ENCODE measurements at regions not wholly inside any gene's neighbourhood (a gene's known extent, or its start where the extent isn't known, plus 50 kb on each side); places are given as distances from the start of the nearest gene placed in this dataset.

- 98% methylated on average over 3 of the region's 4 CpGs; no CpG with 5 or more reads in 1 of the 2 experiments for WGBS, 2 experiments (ENCODE audit: extremely low coverage in 1 of 2, insufficient coverage in 1 of 2, insufficient read length in 1 of 2, insufficient replicate concordance in 2 of 2, low coverage in 1 of 2, low lambda C conversion rate in 2 of 2, missing lambda C conversion rate in 1 of 2)
- POLR2A ChIA-PET (ENCODE audit: partially characterized antibody): no interaction called here
- H3K4me1 ChIP-seq (replicated peaks in 1 of 4; ENCODE audit: control insufficient read depth in 3 of 4, insufficient read depth in 4 of 4, low read length in 3 of 4): no peaks in the 10 kb centered on the region
- no peaks in the 10 kb centered on the region for H3K79me1 ChIP-seq (ENCODE audit: low read depth, low read length)
- no peak overlapping the region for H3K4me2 ChIP-seq (ENCODE audit: insufficient read depth in 1 of 2, low read depth in 2 of 2, low read length in 2 of 2)
- no peaks in the 10 kb centered on the region for H3K27me3 ChIP-seq (replicated peaks in 1 of 4; ENCODE audit: control insufficient read depth in 3 of 4, extremely low read depth in 1 of 4, insufficient read depth in 3 of 4, low read length in 3 of 4)
- no peak overlapping the region for H2BK5ac ChIP-seq (ENCODE audit: low read depth, low read length)
- H2BK15ac ChIP-seq (ENCODE audit: low read length): no peak overlapping the region
- no peak overlapping the region for H4K91ac ChIP-seq (replicated peaks; ENCODE audit: insufficient read length, low read length)
- no peak overlapping the region for H3K4me3 ChIP-seq (ENCODE audit: extremely low read depth in 1 of 4, insufficient read depth in 2 of 4, low read depth in 3 of 4, low read length in 4 of 4)
- H2BK12ac ChIP-seq (ENCODE audit: low read depth, low read length): no peak overlapping the region
- H2AFZ ChIP-seq (ENCODE audit: low read length): no peak overlapping the region
- H3K9ac ChIP-seq (replicated peaks in 1 of 4; ENCODE audit: extremely low read depth in 1 of 4, low read depth in 3 of 4, low read length in 3 of 4): no peak overlapping the region
- H3K9me3 ChIP-seq (ENCODE audit: insufficient read depth in 2 of 2, low read depth in 1 of 2, low read length in 1 of 2): no peaks in the 10 kb centered on the region
- H3K79me2 ChIP-seq (ENCODE audit: control insufficient read depth in 1 of 2, insufficient read depth in 2 of 2, low read length in 2 of 2): no peaks in the 10 kb centered on the region
- no peak overlapping the region for H4K5ac ChIP-seq (ENCODE audit: insufficient read length, low read depth, low read length)
- DNase-seq (ENCODE audit: low read depth in 1 of 2, low spot score in 2 of 2) (no peak), FAIRE-seq (no peak)
- no peak overlapping the region for H3K56ac ChIP-seq (replicated peaks; ENCODE audit: insufficient read length, low read depth, low read length)
- no peak overlapping the region for H3K23ac ChIP-seq (ENCODE audit: insufficient read length)
- no peak overlapping the region for H2AK5ac ChIP-seq (ENCODE audit: low read depth, low read length)
- no peaks in the 10 kb centered on the region for H3K23me2 ChIP-seq (ENCODE audit: low read depth, low read length)
- CTCF ChIA-PET (ENCODE audit: partially characterized antibody): interaction anchor here (0.8 to 1.2 kb wide), 2 partner anchors 9 to 425 kb away, joined by 4 to 5 read pairs; no protein-coding TSS in a partner anchor
- no peaks in the 10 kb centered on the region for H4K20me1 ChIP-seq (replicated peaks in 1 of 2; ENCODE audit: control insufficient read depth in 1 of 2, insufficient read depth in 2 of 2, low read length in 2 of 2)
- no peak overlapping the region for H2BK20ac ChIP-seq (ENCODE audit: low read length)
- H3K4ac ChIP-seq (replicated peaks; ENCODE audit: insufficient read length, low read depth, low read length): no peak overlapping the region
- H3K18ac ChIP-seq (ENCODE audit: extremely low read depth, low read length): no peak overlapping the region
- no peak overlapping the region for H3K27ac ChIP-seq (ENCODE audit: low read depth, low read length)
- no peak overlapping the region for H3K14ac ChIP-seq (ENCODE audit: insufficient read length)
- no peak overlapping the region for H4K8ac ChIP-seq (ENCODE audit: extremely low read depth, insufficient read depth, low read length)
- H3K36me3 ChIP-seq (ENCODE audit: control insufficient read depth in 2 of 4, insufficient read depth in 4 of 4, low read length in 3 of 4): no peaks in the 10 kb centered on the region
- H2BK120ac ChIP-seq (replicated peaks; ENCODE audit: low read depth, low read length): no peak overlapping the region
- TF ChIP-seq TAF1 (IDR thresholded peaks at IDR 0.05; ENCODE audit: low read depth, low read length): no peak
- no peak for TF ChIP-seq BRCA1 (IDR thresholded peaks at IDR 0.05; ENCODE audit: low read depth, low read length)
- no peak for TF ChIP-seq TCF12 (IDR thresholded peaks at IDR 0.05; ENCODE audit: low read depth, low read length)
- no peak for TF ChIP-seq SUZ12 (IDR thresholded peaks at IDR 0.05; ENCODE audit: low read length)
- TF ChIP-seq TAF7 (optimal IDR thresholded peaks at IDR 0.05; ENCODE audit: borderline replicate concordance, low read depth, low read length): no peak
- no peak for TF ChIP-seq PHF8 (conservative IDR thresholded peaks at IDR 0.05; ENCODE audit: low read depth, low read length)
- TF ChIP-seq ATF2 (IDR thresholded peaks at IDR 0.05; ENCODE audit: low read length): no peak
- TF ChIP-seq TEAD4 (IDR thresholded peaks at IDR 0.05; ENCODE audit: low read depth, low read length): no peak
- no peak for TF ChIP-seq JUND (IDR thresholded peaks at IDR 0.05; ENCODE audit: low read length)
- TF ChIP-seq MAFK (IDR thresholded peaks at IDR 0.05; ENCODE audit: low read depth, low read length): no peak
These were observed 1731.9 kb upstream of the CDH9 start for GRCh38 chr5:28770307-28770706.

Data from H1 (cell line).